ENCODE measurements at regions not wholly inside any gene's neighbourhood (a gene's known extent, or its start where the extent isn't known, plus 50 kb on each side); places are given as distances from the start of the nearest gene placed in this dataset.

DNA sequence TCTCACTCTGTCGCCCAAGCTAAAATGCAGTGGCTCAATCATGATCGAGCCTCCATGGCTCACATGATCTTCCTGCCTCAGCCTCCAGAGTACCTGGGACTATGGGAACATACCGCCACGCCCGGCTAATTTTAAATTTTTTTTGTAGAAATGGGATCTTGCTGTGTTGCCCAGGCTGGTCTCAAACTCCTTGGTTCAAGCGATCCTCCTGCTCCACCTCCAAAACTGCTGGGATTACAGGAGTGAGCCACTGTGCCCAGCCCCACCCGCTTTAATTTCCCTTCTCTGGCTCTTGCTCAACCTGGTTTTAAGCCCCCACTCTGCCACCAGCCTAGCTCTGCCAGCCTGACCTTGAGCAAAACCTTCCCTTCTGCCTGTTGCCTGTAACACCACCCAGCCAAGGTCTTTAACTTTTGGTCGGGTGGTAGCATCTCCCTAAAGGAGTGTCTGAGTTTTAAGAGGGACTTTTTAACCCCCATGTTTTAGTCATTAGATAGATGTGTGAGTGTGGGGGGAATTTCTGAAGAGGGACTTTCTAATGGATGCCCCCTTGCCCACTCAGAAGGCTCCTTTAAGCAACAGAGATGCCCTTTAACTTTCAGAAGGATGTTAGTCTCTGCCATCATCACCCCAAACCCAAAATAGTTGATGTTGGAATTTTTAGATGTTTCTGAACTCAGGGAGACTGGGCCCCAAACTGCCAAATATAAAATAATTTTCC is 71.8 kb upstream of the FOXP4 start:
- DNase-seq, result no peak

DNA sequence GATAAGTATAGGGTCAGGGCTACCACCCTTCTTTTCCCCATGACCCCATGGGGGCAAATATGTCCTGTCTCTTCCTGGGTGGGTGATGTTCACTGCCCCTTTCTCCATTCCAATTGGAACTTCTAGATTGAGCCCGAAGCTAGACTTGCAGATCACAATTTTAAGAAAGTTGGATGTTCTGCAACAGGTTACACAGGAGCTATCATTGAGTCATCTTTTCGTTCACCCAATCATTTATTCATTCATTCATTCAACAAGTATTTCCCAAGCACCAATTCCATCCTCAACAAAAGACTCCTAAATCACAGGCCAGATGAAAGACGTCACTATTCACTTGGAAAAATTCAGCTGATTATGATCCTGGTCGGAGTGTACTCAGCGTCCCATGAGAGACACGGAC is 71.0 kb upstream of the FOXP4 start:
- no peak for DNase-seq

DNA sequence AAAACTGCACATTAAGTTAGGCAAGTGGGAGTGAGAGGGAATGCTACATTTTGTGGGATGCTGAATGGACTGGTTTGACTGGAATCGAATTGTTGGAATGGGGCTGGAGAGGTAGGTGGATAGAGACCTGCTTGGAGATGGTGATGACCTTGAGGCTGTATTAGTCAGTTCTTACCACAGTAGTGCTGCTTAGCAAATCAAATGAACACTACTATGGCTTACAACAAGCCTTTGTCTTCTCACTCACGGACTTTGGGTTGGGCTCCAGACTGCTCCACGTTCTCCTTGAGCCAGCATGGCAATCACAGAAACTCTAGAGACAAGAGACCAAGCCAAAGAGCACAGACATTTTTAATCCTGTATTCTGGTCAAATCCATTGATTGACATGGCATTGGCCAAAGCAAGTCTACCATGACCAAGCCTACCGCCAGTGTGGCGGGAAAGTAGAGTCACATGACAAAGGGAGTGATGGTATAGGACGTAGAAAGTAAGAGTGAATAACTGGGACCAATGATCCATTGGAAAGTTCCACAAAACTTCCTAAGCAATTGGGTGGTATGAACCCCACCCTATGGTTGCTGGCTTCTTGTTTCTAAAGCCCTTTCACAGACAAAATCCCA is 70.3 kb upstream of the FOXP4 start:
- no peak for DNase-seq

GRCh38 chr6:41476401-41476800 is 69.8 kb upstream of the FOXP4 start:
- no peak for DNase-seq

DNA sequence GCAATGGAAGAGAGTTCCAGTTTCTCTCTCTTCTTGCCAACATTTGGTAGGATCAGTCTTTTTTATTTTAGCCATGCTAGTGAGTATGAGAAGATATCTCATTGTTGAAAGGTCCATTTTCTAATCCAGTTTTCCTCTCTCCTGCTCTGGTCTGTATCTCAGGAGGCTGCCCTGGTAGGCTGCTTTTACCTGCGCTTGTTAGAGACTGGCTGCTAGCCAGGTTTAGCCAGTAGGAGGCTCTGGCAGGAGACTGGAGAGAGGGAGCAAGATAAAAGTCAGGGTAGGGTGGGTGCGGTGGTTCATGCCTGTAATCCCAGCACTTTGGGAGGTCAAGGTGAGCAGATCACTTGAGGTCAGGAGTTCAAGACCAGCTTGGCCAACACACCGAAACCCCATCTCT is 68.6 kb upstream of the FOXP4 start:
- DNase-seq, result no peak

GRCh38 chr6:41483943-41484342 is 62.2 kb upstream of the FOXP4 start:
- no peak for DNase-seq

DNA sequence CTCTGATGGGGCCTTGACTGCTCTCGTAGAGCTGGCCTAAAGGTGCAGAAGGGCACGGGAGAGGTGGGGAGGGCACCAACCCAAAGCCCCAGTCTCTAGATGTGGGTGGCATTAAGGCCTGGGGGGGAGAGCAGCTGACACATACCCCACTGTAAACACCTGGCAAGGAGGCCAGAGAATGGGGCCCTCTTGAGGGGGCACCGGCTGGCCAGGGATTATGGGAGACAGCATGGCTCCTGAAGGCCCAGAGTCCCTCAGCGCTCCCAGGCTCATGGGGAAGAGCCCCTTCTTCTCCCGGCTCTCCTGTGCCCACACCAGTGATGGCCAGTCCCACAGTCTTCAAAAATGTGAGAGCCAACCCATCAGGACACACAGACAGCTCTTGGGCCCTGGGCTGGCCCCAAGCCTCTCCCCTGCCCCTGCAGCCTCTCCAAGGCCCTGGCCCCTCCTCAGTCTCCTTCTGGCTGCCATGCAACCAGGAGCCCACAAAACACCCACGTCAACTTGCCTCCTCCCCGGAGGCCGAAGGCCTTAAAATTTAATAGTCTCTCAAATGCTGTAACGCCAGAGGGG is 58.2 kb upstream of the FOXP4 start:
- no peak for DNase-seq

GRCh38 chr6:41488433-41489119 is 57.6 kb upstream of the FOXP4 start:
- DNase-seq, result no peak

GRCh38 chr6:41489120-41489851 is 56.9 kb upstream of the FOXP4 start:
- no peak for DNase-seq

DNA sequence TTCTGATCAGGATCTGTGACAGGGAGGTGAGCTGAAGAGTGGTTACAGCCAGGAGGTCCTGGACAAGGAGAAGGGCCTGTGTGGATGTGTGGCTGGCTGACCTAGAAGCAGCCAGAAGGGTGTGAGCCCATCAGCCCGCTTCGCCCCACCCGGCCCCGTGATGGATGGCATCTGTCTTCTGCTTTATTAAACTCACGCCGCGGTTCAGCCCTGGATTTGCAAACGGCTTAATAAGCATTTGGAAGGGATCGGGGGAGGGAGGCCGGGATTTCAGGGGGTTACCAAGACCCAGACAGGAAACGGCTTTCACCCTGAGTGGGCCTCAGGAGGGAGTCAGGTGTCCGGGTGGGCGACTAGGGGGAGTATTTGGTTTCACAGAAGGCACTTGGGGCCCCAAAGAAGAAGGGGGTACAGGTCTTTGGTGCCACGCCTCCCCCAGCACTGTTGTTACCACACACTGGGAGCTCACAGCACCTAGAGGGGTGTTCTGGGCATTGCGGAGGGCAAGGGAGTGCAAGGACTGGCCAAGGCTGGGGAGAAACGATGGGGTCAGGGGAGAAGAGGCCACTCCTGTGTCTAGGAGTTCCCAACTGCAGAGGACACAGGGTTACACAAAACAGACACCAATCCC is 53.8 kb upstream of the FOXP4 start:
- DNase-seq, result no peak

- DNase-seq, result no peak
These were observed 51.7 kb upstream of the FOXP4 start for GRCh38 chr6:41494212-41495110.
